ENCODE measurements at regions not wholly inside any gene's neighbourhood (a gene's known extent, or its start where the extent isn't known, plus 50 kb on each side); places are given as distances from the start of the nearest gene placed in this dataset.
A peak's percentile ranks its signal among the peaks of the same experiment; 100 is the strongest.

GRCh38 chr2:168340931-168341330, 93.5 kb upstream of the STK39 start:
- no peak for DNase-seq

- DNase-seq: peak in 1 of 4 experiments; percentile 4
These were observed 96.2 kb upstream of the STK39 start for GRCh38 chr2:168343586-168343985.

- DNase-seq: no peak
These were observed 97.3 kb upstream of the STK39 start for GRCh38 chr2:168344706-168345105.

GRCh38 chr2:168345601-168346000, 98.2 kb upstream of the STK39 start:
- DNase-seq: peak; percentile 18 to 49 (median 45)

- peak; percentile 77 to 86 (median 80) for DNase-seq
These were observed 99.5 kb upstream of the STK39 start for GRCh38 chr2:168346725-168347477.

- DNase-seq: peak; percentile 48 to 68 (median 60)
These were observed 100.7 kb upstream of the STK39 start for GRCh38 chr2:168348076-168348475.

- no peak for DNase-seq
These were observed 103.0 kb upstream of the STK39 start for GRCh38 chr2:168350380-168350779.

GRCh38 chr2:168353251-168353650, 102.8 kb upstream of the CERS6 start:
- DNase-seq: no peak

GRCh38 chr2:168354499-168354898, 101.6 kb upstream of the CERS6 start:
- no peak for DNase-seq

- no peak for DNase-seq
These were observed 101.0 kb upstream of the CERS6 start for GRCh38 chr2:168355121-168355520.

- DNase-seq: no peak
These were observed 100.1 kb upstream of the CERS6 start for GRCh38 chr2:168355779-168356476.

- DNase-seq: no peak
These were observed 99.6 kb upstream of the CERS6 start for GRCh38 chr2:168356477-168356835.

GRCh38 chr2:168357797-168358472, 98.1 kb upstream of the CERS6 start:
- DNase-seq: no peak

- no peak for DNase-seq
These were observed 97.0 kb upstream of the CERS6 start for GRCh38 chr2:168359082-168359481.

GRCh38 chr2:168363347-168364092, 92.6 kb upstream of the CERS6 start:
- peak; percentile 37 to 76 (median 60) for DNase-seq

GRCh38 chr2:168365094-168365621, 90.9 kb upstream of the CERS6 start:
- peak in 3 of 4 experiments; percentile 19 to 52 (median 48) for DNase-seq

- DNase-seq: no peak
These were observed 87.0 kb upstream of the CERS6 start for GRCh38 chr2:168369031-168369430.

GRCh38 chr2:168371273-168372019, 84.6 kb upstream of the CERS6 start:
- peak in 3 of 4 experiments; percentile 5 to 28 (median 23) for DNase-seq

GRCh38 chr2:168373468-168373867, 82.6 kb upstream of the CERS6 start:
- DNase-seq: no peak

GRCh38 chr2:168375195-168375798, 80.8 kb upstream of the CERS6 start:
- DNase-seq: no peak

GRCh38 chr2:168378960-168379669, 77.0 kb upstream of the CERS6 start:
- no peak for DNase-seq
